ENCODE measurements at regions not wholly inside any gene's neighbourhood (a gene's known extent, or its start where the extent isn't known, plus 50 kb on each side); places are given as distances from the start of the nearest gene placed in this dataset.

- 86% methylated on average over 1 of the region's 1 CpG; no CpG with 5 or more reads in 1 of the 2 experiments for WGBS, 2 experiments (ENCODE audit: extremely low coverage in 1 of 2, insufficient coverage in 1 of 2, insufficient read length in 1 of 2, insufficient replicate concordance in 2 of 2, low coverage in 1 of 2, low lambda C conversion rate in 2 of 2, missing lambda C conversion rate in 1 of 2)
- no peaks in the 10 kb centered on the region for H3K27me3 ChIP-seq (replicated peaks in 1 of 4; ENCODE audit: control insufficient read depth in 3 of 4, extremely low read depth in 1 of 4, insufficient read depth in 3 of 4, low read length in 3 of 4)
- no peak overlapping the region for H2BK20ac ChIP-seq (ENCODE audit: low read length)
- H3K56ac ChIP-seq (replicated peaks; ENCODE audit: insufficient read length, low read depth, low read length), result no peak overlapping the region
- H3K23me2 ChIP-seq (ENCODE audit: low read depth, low read length), result no peaks in the 10 kb centered on the region
- H2AK5ac ChIP-seq (ENCODE audit: low read depth, low read length), result no peak overlapping the region
- H2BK12ac ChIP-seq (ENCODE audit: low read depth, low read length), result no peak overlapping the region
- H4K20me1 ChIP-seq (replicated peaks in 1 of 2; ENCODE audit: control insufficient read depth in 1 of 2, insufficient read depth in 2 of 2, low read length in 2 of 2), result no peaks in the 10 kb centered on the region
- H3K4me1 ChIP-seq (replicated peaks in 1 of 4; ENCODE audit: control insufficient read depth in 3 of 4, insufficient read depth in 4 of 4, low read length in 3 of 4), result no peaks in the 10 kb centered on the region
- no peak overlapping the region for H3K4ac ChIP-seq (replicated peaks; ENCODE audit: insufficient read length, low read depth, low read length)
- H3K9me3 ChIP-seq (ENCODE audit: insufficient read depth in 2 of 2, low read depth in 1 of 2, low read length in 1 of 2), result no peaks in the 10 kb centered on the region
- H2AFZ ChIP-seq (ENCODE audit: low read length), result no peak overlapping the region
- no peak overlapping the region for H3K27ac ChIP-seq (ENCODE audit: low read depth, low read length)
- H4K91ac ChIP-seq (replicated peaks; ENCODE audit: insufficient read length, low read length), result no peak overlapping the region
- H3K79me2 ChIP-seq (ENCODE audit: control insufficient read depth in 1 of 2, insufficient read depth in 2 of 2, low read length in 2 of 2), result no peaks in the 10 kb centered on the region
- TF ChIP-seq SP2 (IDR thresholded peaks at IDR 0.05; ENCODE audit: low read length) (no peak), HDAC2 (IDR thresholded peaks at IDR 0.05; ENCODE audit: borderline replicate concordance in 1 of 2, low read depth in 2 of 2, low read length in 2 of 2) (no peak), RXRA (IDR thresholded peaks at IDR 0.05; ENCODE audit: insufficient read depth, low read depth, low read length) (no peak), CHD1 (IDR thresholded peaks at IDR 0.05; ENCODE audit: low read depth, low read length) (no peak), SIN3A (conservative IDR thresholded peaks at IDR 0.05 in 1 of 2, IDR thresholded peaks at IDR 0.05 in 1 of 2; ENCODE audit: low read depth in 1 of 2, low read length in 2 of 2) (no peak), KDM4A (IDR thresholded peaks at IDR 0.05; ENCODE audit: low read depth, low read length, severe bottlenecking) (no peak), CHD2 (IDR thresholded peaks at IDR 0.05; ENCODE audit: low read length) (no peak), RNF2 (IDR thresholded peaks at IDR 0.05; ENCODE audit: borderline replicate concordance, low read depth, low read length, missing control alignments, poor library complexity, severe bottlenecking) (no peak), BACH1 (IDR thresholded peaks at IDR 0.05; ENCODE audit: low read length) (no peak), TAF1 (IDR thresholded peaks at IDR 0.05; ENCODE audit: low read depth, low read length) (no peak)
- H2BK5ac ChIP-seq (ENCODE audit: low read depth, low read length), result no peak overlapping the region
- H3K14ac ChIP-seq (ENCODE audit: insufficient read length), result no peak overlapping the region
- H3K36me3 ChIP-seq (ENCODE audit: control insufficient read depth in 2 of 4, insufficient read depth in 4 of 4, low read length in 3 of 4), result no peaks in the 10 kb centered on the region
- FAIRE-seq (no peak), DNase-seq (ENCODE audit: low read depth in 1 of 2, low spot score in 2 of 2) (no peak)
- no peak overlapping the region for H3K4me2 ChIP-seq (ENCODE audit: insufficient read depth in 1 of 2, low read depth in 2 of 2, low read length in 2 of 2)
- no peak overlapping the region for H2BK15ac ChIP-seq (ENCODE audit: low read length)
- H4K8ac ChIP-seq (ENCODE audit: extremely low read depth, insufficient read depth, low read length), result no peak overlapping the region
- ChIA-PET POLR2A (ENCODE audit: partially characterized antibody) (interaction anchor here (0.6 kb wide), 1 partner anchor 45 kb away, joined by 3 read pairs; no protein-coding TSS in a partner anchor), CTCF (ENCODE audit: partially characterized antibody) (no interaction called here)
- no peak overlapping the region for H4K5ac ChIP-seq (ENCODE audit: insufficient read length, low read depth, low read length)
- no peak overlapping the region for H2BK120ac ChIP-seq (replicated peaks; ENCODE audit: low read depth, low read length)
- H3K9ac ChIP-seq (replicated peaks in 1 of 4; ENCODE audit: extremely low read depth in 1 of 4, low read depth in 3 of 4, low read length in 3 of 4), result no peak overlapping the region
- H3K4me3 ChIP-seq (ENCODE audit: extremely low read depth in 1 of 4, insufficient read depth in 2 of 4, low read depth in 3 of 4, low read length in 4 of 4), result no peak overlapping the region
- no peak overlapping the region for H3K18ac ChIP-seq (ENCODE audit: extremely low read depth, low read length)
- no peaks in the 10 kb centered on the region for H3K79me1 ChIP-seq (ENCODE audit: low read depth, low read length)
- no peak overlapping the region for H3K23ac ChIP-seq (ENCODE audit: insufficient read length)
Measured at GRCh38 chr5:98564836-98565235, 208.6 kb upstream of the RGMB start.

Data from H1 (cell line).